OCI-LY3 (cell line): ENCODE measurements at regions not wholly inside any gene's neighbourhood (a gene's known extent, or its start where the extent isn't known, plus 50 kb on each side); places are given as distances from the start of the nearest gene placed in this dataset.

ENCODE experiments used
- H2AFZ ChIP-seq: fragments of 200-600, 300-600 bp; shearing (Covaris generic); 2 replicates; pipeline ENCODE4 v1.6.0; 2014; ENCODE audit warnings: antibody characterized with exemption, low read depth, low read length
- H3K27ac ChIP-seq: fragments of 200-600, 300-600 bp; sonication (generic); 2 replicates; pipeline ENCODE4 v1.5.1; 2014; ENCODE audit warnings: mild to moderate bottlenecking, low read length, moderate library complexity, mixed read lengths
- H3K27me3 ChIP-seq: fragments of 200-600, 300-600 bp; sonication (generic); 2 replicates; pipeline ENCODE4 v1.6.1; 2014; ENCODE audit warnings: low read depth, low read length, mixed read lengths
- H3K36me3 ChIP-seq: fragments of 200-600, 300-600 bp; sonication (generic); replicated peaks from 2 replicates; pipeline ENCODE3; 2014; ENCODE audit warnings: low read depth, low read length, mixed read lengths
- H3K4me1 ChIP-seq: fragments of 300-600, 200-600 bp; sonication (generic); 2 replicates; pipeline ENCODE4 v1.6.1; 2014; ENCODE audit warnings: low read length, mixed read lengths
- H3K4me2 ChIP-seq: fragments of 200-600, 300-600 bp; sonication (generic); 2 replicates; pipeline ENCODE4 v1.6.1; 2014; ENCODE audit warnings: low read length, mixed read lengths
- H3K4me3 ChIP-seq: fragments of 300-600, 200-600 bp; sonication (generic); 2 replicates; pipeline ENCODE4 v1.5.1; 2014; ENCODE audit warnings: antibody characterized with exemption, mild to moderate bottlenecking, low read length, moderate library complexity
- H3K79me2 ChIP-seq: fragments of 300-600, 200-600 bp; shearing (Covaris generic); 2 replicates; pipeline ENCODE4 v1.6.1; 2014; ENCODE audit warnings: mild to moderate bottlenecking, low read length, mixed read lengths
- H3K9ac ChIP-seq: fragments of 300-600, 200-600 bp; shearing (Covaris generic); 2 replicates; pipeline ENCODE4 v1.6.0; 2014; ENCODE audit warnings: mild to moderate bottlenecking, low read length, moderate library complexity
- H3K9me3 ChIP-seq: fragments of 200-600, 300-600 bp; shearing (Covaris generic); 2 replicates; pipeline ENCODE4 v1.6.1; 2014; ENCODE audit warnings: low read length, mixed read lengths; ENCODE audit not compliant: insufficient read depth
- H4K20me1 ChIP-seq: fragments of 200-600, 300-600 bp; sonication (generic); 2 replicates; pipeline ENCODE4 v1.6.1; 2016; ENCODE audit warnings: low read length, mixed read lengths; ENCODE audit not compliant: insufficient read depth
- EZH2phosphoT487 ChIP-seq: fragments of 200-600 bp; shearing (Covaris generic); IDR thresholded peaks from 2 replicates; pipeline ENCODE4 v1.6.1; 2018; ENCODE audit warnings: antibody characterized with exemption, mixed run types, low read depth
- TF ChIP-seq, protein P1 (sequence below): fragments of 200-600, 300-600 bp; sonication (generic); IDR thresholded peaks from 2 replicates; pipeline ENCODE4 v1.5.1; 2014; ENCODE audit warnings: antibody characterized with exemption, low read length, low read depth

DNA sequence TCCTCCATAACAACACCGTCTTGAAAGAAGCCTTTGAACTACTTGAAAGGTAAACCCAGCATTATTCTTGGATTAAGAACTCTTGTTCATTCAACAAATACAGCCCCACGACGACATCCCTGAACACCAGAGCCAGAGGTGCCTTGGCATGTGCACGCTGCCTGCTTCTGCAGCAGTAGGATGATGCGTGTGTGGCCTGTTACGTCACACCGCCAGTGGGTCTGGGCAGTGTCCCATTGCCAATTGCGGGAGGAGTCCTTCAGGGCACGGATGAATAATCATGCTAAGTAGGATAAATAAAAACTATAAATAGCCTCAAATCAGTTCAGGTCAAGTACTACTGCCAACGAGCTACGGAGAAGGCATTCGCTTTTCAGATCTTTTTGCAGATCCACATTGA is 380.5 kb downstream of the SHANK2 start:
- no peak for TF ChIP-seq EZH2phosphoT487
- TF ChIP-seq, protein P1, sequence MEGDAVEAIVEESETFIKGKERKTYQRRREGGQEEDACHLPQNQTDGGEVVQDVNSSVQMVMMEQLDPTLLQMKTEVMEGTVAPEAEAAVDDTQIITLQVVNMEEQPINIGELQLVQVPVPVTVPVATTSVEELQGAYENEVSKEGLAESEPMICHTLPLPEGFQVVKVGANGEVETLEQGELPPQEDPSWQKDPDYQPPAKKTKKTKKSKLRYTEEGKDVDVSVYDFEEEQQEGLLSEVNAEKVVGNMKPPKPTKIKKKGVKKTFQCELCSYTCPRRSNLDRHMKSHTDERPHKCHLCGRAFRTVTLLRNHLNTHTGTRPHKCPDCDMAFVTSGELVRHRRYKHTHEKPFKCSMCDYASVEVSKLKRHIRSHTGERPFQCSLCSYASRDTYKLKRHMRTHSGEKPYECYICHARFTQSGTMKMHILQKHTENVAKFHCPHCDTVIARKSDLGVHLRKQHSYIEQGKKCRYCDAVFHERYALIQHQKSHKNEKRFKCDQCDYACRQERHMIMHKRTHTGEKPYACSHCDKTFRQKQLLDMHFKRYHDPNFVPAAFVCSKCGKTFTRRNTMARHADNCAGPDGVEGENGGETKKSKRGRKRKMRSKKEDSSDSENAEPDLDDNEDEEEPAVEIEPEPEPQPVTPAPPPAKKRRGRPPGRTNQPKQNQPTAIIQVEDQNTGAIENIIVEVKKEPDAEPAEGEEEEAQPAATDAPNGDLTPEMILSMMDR = no peak
- H4K20me1 ChIP-seq = 0 out of 2 replicates have a peak, but pooled peaks cover 3% of the 10 kb centered on the region

DNA sequence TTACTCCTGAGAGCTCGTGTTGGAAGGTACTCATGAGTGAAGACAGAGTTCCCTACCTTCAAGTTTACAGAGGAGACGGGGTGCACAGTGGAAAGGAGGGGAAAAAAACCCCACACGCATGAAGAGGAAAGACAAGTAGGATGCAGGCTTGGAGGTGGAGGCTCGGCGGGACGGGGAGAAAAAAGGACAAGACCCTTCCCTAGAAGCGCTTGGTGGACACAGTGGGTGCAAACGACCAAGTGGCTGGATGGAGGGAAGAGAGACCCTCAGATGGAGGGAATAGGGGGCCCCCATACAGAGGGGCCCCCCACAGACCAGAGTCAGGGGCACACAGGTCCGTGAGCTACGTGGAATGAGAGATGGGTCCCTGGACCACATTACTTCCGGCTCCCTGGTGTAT is 380.1 kb downstream of the SHANK2 start:
- Histone ChIP-seq H3K4me2 (no peak overlapping the region), H3K79me2 (no peaks in the 10 kb centered on the region), H3K27me3 (peaks cover 8% of the 10 kb centered on the region; the same call in 1 of the 2 replicates), H3K36me3 (no peaks in the 10 kb centered on the region), H3K4me3 (no peak overlapping the region), H2AFZ (no peak overlapping the region), H3K9ac (no peak overlapping the region), H4K20me1 (0 out of 2 replicates have a peak, but pooled peaks cover 3% of the 10 kb centered on the region), H3K27ac (no peak overlapping the region), H3K9me3 (no peaks in the 10 kb centered on the region), H3K4me1 (no peaks in the 10 kb centered on the region)
- TF ChIP-seq, protein P1 = no peak
- no peak for TF ChIP-seq EZH2phosphoT487

More for the DNA sequence above, 380.5 kb downstream of the SHANK2 start:
- H3K4me2 ChIP-seq = no peak overlapping the region
- H3K36me3 ChIP-seq = no peaks in the 10 kb centered on the region
- H3K4me1 ChIP-seq = no peaks in the 10 kb centered on the region
- peaks cover 8% of the 10 kb centered on the region; the same call in 1 of the 2 replicates for H3K27me3 ChIP-seq
- no peaks in the 10 kb centered on the region for H3K9me3 ChIP-seq
- H3K9ac ChIP-seq = no peak overlapping the region
- H3K79me2 ChIP-seq = no peaks in the 10 kb centered on the region
- H2AFZ ChIP-seq = no peak overlapping the region
- no peak overlapping the region for H3K27ac ChIP-seq
- no peak overlapping the region for H3K4me3 ChIP-seq

GRCh38 chr11:70872955-70873735 is 379.2 kb downstream of the SHANK2 start:
- Histone ChIP-seq H3K36me3 (no peaks in the 10 kb centered on the region), H3K4me3 (no peak overlapping the region), H3K9ac (no peak overlapping the region), H3K27ac (no peak overlapping the region), H3K79me2 (no peaks in the 10 kb centered on the region), H2AFZ (no peak overlapping the region), H3K9me3 (no peaks in the 10 kb centered on the region), H3K4me1 (no peaks in the 10 kb centered on the region), H4K20me1 (0 out of 2 replicates have a peak, but pooled peaks cover 3% of the 10 kb centered on the region), H3K4me2 (no peak overlapping the region), H3K27me3 (peaks cover 8% of the 10 kb centered on the region; the same call in 1 of the 2 replicates)
- TF ChIP-seq, protein P1 = no peak

GRCh38 chr11:70873736-70874412 is 378.5 kb downstream of the SHANK2 start:
- Histone ChIP-seq H3K27me3 (peaks cover 3% of the 10 kb centered on the region; the same call in 1 of the 2 replicates), H3K4me2 (no peak overlapping the region), H3K27ac (no peak overlapping the region), H3K9me3 (no peaks in the 10 kb centered on the region), H3K79me2 (no peaks in the 10 kb centered on the region), H4K20me1 (0 out of 2 replicates have a peak, but pooled peaks cover 3% of the 10 kb centered on the region), H3K4me1 (no peaks in the 10 kb centered on the region), H3K9ac (no peak overlapping the region), H3K4me3 (no peak overlapping the region), H2AFZ (no peak overlapping the region), H3K36me3 (no peaks in the 10 kb centered on the region)
- TF ChIP-seq, protein P1 = no peak
- no peak for TF ChIP-seq EZH2phosphoT487
